ENCODE measurements at regions not wholly inside any gene's neighbourhood (a gene's known extent, or its start where the extent isn't known, plus 50 kb on each side); places are given as distances from the start of the nearest gene placed in this dataset.
A peak's percentile ranks its signal among the peaks of the same experiment; 100 is the strongest.

DNA sequence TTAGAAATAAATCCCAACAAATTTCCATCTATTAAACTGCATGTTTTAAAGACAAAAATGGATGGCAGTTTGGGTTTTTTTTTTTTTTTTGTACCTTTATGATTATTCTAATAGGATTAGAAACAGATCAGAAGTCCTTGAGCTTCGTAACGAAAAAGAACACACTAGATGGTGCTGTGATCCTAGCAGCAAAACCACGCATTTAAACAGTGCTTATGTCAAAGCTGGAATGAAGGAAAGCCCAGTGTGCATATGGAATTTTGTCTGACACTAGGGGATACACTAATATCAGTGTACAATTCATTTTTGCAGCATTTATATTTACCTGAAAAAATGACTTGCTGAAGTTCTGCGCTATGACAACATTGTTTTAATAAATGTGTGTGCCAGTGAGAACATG lies 229.1 kb downstream of the VEGFC start:
- TF ChIP-seq, protein P1, sequence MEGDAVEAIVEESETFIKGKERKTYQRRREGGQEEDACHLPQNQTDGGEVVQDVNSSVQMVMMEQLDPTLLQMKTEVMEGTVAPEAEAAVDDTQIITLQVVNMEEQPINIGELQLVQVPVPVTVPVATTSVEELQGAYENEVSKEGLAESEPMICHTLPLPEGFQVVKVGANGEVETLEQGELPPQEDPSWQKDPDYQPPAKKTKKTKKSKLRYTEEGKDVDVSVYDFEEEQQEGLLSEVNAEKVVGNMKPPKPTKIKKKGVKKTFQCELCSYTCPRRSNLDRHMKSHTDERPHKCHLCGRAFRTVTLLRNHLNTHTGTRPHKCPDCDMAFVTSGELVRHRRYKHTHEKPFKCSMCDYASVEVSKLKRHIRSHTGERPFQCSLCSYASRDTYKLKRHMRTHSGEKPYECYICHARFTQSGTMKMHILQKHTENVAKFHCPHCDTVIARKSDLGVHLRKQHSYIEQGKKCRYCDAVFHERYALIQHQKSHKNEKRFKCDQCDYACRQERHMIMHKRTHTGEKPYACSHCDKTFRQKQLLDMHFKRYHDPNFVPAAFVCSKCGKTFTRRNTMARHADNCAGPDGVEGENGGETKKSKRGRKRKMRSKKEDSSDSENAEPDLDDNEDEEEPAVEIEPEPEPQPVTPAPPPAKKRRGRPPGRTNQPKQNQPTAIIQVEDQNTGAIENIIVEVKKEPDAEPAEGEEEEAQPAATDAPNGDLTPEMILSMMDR (conservative IDR thresholded peaks at IDR 0.05; ENCODE audit: low read depth, low read length): peak; percentile 44
- DNase-seq (ENCODE audit: low read depth): no peak

DNA sequence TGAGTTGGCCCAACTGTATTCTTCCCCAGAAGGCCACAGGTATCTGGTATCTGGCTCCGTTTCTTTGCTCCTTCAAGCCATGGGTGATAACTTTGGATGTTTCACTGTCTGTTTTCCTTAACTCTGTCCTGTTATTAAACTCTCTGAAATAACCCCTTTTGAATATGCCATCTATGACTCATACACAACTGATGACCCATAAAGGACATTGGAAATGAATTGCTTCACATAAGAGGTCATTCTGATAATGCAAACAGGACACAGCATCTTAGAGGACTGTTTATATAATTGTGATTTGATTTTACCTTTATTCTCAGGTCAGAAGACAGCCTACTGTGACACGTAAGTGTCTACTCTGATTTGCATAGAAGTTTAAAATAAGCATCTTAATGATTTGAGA lies 227.7 kb downstream of the VEGFC start:
- no peak for DNase-seq (ENCODE audit: low read depth)
- TF ChIP-seq, protein P1 (conservative IDR thresholded peaks at IDR 0.05; ENCODE audit: low read depth, low read length): no peak

More for the DNA sequence above, 229.1 kb downstream of the VEGFC start:
- no peak overlapping the region for H3K4me3 ChIP-seq (ENCODE audit: low read length)

DNA sequence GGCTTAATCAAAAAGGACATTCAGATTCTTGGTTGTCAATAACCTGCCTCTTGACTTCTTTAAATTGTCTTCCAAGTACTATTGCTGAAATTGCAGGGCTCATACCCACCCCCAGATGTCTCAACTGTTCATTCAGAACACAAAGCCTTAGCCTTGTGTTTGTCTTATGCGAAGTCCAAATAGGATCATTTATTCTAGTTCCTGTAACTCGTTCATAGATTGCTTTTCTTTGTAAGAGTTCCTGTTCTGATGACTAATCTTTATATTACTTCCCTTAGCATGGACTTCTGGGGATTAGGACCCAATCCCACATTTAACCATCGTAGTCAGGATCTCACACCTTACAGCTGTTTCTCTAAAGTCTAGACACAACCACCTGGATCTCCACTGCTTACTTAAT lies 226.0 kb downstream of the VEGFC start:
- TF ChIP-seq, protein P1 (conservative IDR thresholded peaks at IDR 0.05; ENCODE audit: low read depth, low read length): no peak
- DNase-seq (ENCODE audit: low read depth): no peak

More for the DNA sequence above, 227.7 kb downstream of the VEGFC start:
- H3K4me3 ChIP-seq (ENCODE audit: low read length): no peak overlapping the region

DNA sequence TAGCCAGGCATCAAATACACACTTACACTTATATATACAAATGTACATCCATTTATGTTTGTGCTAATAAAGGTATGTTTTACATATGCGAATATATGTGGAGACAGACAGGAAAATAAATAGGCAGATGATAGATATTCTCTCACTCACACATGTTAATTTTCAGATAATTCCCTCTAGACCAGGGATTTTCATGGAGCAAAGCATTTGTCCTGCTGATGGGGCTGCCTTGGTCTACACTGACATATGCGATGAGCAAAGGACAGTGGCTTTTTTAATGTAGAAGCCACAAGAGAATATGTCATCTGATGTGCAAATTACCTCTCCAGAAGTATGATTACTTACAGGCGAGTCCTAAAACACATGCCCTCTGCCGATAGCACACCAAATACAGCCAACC lies 224.5 kb downstream of the VEGFC start:
- no peak for DNase-seq (ENCODE audit: low read depth)
- TF ChIP-seq, protein P1 (conservative IDR thresholded peaks at IDR 0.05; ENCODE audit: low read depth, low read length): no peak
- no peak overlapping the region for H3K4me3 ChIP-seq (ENCODE audit: low read length)

More for the DNA sequence above, 226.0 kb downstream of the VEGFC start:
- H3K4me3 ChIP-seq (ENCODE audit: low read length): no peak overlapping the region

DNA sequence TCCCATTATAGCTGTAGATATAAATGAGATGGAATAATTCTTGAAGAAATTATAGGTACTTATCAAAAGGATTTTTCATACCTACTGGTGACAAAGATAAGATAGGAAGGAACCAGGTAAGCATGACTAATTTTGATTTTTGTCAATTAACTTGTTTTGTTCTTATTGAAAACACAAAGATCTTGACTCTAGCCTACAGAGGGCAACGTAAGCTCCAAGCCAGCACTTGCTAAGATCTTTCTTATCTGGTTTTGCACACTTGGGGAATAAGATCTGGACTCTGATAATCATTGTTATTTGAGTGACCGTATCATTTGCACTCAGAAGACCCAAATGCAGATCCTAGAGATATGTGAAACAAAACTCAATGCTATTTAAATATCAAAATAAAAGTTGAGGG lies 223.4 kb downstream of the VEGFC start:
- TF ChIP-seq, protein P1 (conservative IDR thresholded peaks at IDR 0.05; ENCODE audit: low read depth, low read length): peak; percentile 40
- H3K4me3 ChIP-seq (ENCODE audit: low read length): no peak overlapping the region
- DNase-seq (ENCODE audit: low read depth): no peak

DNA sequence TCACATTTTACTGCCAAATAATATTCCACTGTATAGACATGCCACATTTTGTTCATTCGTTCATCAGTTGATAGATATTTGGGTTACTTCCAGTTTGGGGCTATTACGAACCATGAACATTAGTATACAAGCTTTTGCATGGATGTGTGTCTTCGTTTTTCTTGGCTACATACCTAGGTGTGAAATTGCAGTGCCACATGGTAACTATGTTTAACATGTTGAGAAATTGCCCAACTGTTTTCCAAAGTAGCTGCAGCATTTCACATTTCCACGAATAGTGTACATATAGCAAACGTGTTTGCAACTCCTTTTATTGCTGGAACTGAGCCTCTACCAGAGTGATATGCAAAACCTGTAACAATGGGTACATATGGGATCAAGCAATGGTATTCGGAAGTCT lies 221.5 kb downstream of the VEGFC start:
- TF ChIP-seq, protein P1 (conservative IDR thresholded peaks at IDR 0.05; ENCODE audit: low read depth, low read length): no peak

DNA sequence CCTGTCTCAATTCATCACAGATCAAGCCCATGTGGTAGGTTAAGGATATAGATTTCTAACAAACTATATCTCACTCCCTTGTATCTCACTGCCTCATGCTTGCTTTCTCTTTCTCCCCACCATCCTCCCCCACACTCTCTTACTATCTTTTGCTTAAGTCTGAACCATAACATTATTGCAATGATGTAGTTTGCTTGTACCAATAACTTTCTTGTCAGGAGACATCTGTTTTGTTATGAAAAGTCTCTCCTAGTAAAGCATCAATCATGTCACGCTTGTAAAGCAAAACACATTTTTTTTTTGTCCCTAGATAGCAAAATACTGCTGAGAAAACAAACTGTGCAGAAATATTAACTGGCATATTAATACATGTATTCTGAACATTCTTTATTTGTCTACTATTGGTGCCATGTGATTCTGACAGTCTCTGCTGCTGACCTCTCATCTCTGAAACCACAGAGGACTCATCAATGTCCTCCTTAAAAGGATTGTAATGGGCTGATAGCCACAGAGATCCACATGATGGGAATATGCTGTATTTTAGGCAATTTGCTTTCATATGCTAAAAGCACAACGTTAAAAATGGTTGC lies 217.5 kb downstream of the VEGFC start:
- TF ChIP-seq, protein P1 (conservative IDR thresholded peaks at IDR 0.05; ENCODE audit: low read depth, low read length): no peak
- no peak overlapping the region for H3K4me3 ChIP-seq (ENCODE audit: low read length)
- no peak for DNase-seq (ENCODE audit: low read depth)

More for the DNA sequence above, 221.5 kb downstream of the VEGFC start:
- H3K4me3 ChIP-seq (ENCODE audit: low read length): no peak overlapping the region
- DNase-seq (ENCODE audit: low read depth): no peak

Measured in retinal pigment epithelial cell (primary cell).